B cell (primary cell): ENCODE measurements at regions not wholly inside any gene's neighbourhood (a gene's known extent, or its start where the extent isn't known, plus 50 kb on each side); places are given as distances from the start of the nearest gene placed in this dataset.

ENCODE experiments used
- ATAC-seq: fragments of 200-7000 bp; cut with Tn5 transposase; one replicate; pipeline ENCODE4 v1.10.0; 2021; ENCODE audit warnings: low read depth, mild to moderate bottlenecking, moderate number of reproducible peaks, moderate library complexity
- CTCF ChIA-PET: fragments of 350-600 bp; sonication (Branson Sonifier 250); formaldehyde crosslinking; loops from one replicate; lab custom pipeline; 2021; ENCODE audit warnings: antibody characterized with exemption, inconsistent platforms; lab: Charles Lee
- POLR2A ChIA-PET: fragments of 350-600 bp; sonication (Branson Sonifier 250); formaldehyde crosslinking; loops from one replicate; lab custom pipeline; 2021; ENCODE audit warnings: antibody characterized with exemption; lab: Charles Lee
- DNase-seq: peaks from one replicate; pipeline ENCODE4 v3.0.0; 2013
- H2AFZ ChIP-seq: 2 replicates; pipeline ENCODE4 v1.6.1; 2012; ENCODE audit warnings: mild to moderate bottlenecking, low read depth, low read length; ENCODE audit not compliant: insufficient read depth, poor library complexity, severe bottlenecking
- H3K27ac ChIP-seq, 2 donors: 1 replicate in 1 of 2; 2 replicates in 1 of 2; pipeline ENCODE4 v1.5.1; 2012 to 2013; ENCODE audit warnings: low read length in 2 of 2, mild to moderate bottlenecking in 2 of 2, moderate library complexity in 1 of 2
- H3K27me3 ChIP-seq, 4 experiments: fragments of 200-600 bp in 1 of 4; sonication (generic) in 1 of 4; replicated peaks in 1 of 4; 1 replicate in 2 of 4; 2 replicates in 2 of 4; pipeline versions ENCODE4 v1.6.1 to v1.7.0; 2013 to 2016; ENCODE audit warnings: low read length in 3 of 4, mild to moderate bottlenecking in 2 of 4, mixed read lengths in 1 of 4, moderate library complexity in 1 of 4; ENCODE audit not compliant: insufficient read depth in 4 of 4, control insufficient read depth in 3 of 4; ENCODE audit errors: control extremely low read depth in 1 of 4
- H3K36me3 ChIP-seq, 2 experiments: replicated peaks in 1 of 2; 1 replicate in 1 of 2; 2 replicates in 1 of 2; pipeline versions ENCODE4 v1.6.1 to v1.7.1; 2013; ENCODE audit warnings: low read length in 1 of 2; ENCODE audit not compliant: insufficient read depth in 2 of 2, control insufficient read depth in 1 of 2; ENCODE audit errors: control extremely low read depth in 1 of 2, extremely low read depth in 1 of 2
- H3K4me1 ChIP-seq, 2 donors: fragments of 200-600 bp in 1 of 2; sonication (generic) in 1 of 2; 1 replicate in 1 of 2; 2 replicates in 1 of 2; pipeline versions ENCODE4 v1.5.1 to v1.6.1; 2013 to 2017; ENCODE audit warnings: low read length in 2 of 2; ENCODE audit not compliant: control insufficient read depth in 2 of 2, insufficient read depth in 2 of 2
- H3K4me2 ChIP-seq: replicated peaks from 2 replicates; pipeline ENCODE3; 2012; ENCODE audit warnings: mild to moderate bottlenecking, low read depth, low read length; ENCODE audit not compliant: poor library complexity, severe bottlenecking
- H3K4me3 ChIP-seq, 5 experiments: fragments of 200-600 bp in 1 of 5; sonication (generic) in 1 of 5; 1 replicate in 3 of 5; 2 replicates in 2 of 5; pipeline versions ENCODE4 v1.5.1 to v1.7.0; 2011 to 2016; ENCODE audit warnings: low read length in 4 of 5, mild to moderate bottlenecking in 4 of 5, low read depth in 2 of 5, control low read depth in 1 of 5, moderate library complexity in 1 of 5; ENCODE audit not compliant: insufficient read depth in 1 of 5; ENCODE audit errors: control extremely low read depth in 1 of 5, extremely low read depth in 1 of 5
- H3K79me2 ChIP-seq: fragments of 200-600 bp; sonication (generic); one replicate; pipeline ENCODE4 v1.6.0; 2016; ENCODE audit warnings: low read length; ENCODE audit not compliant: control insufficient read depth, insufficient read depth
- H3K9ac ChIP-seq: fragments of 200-600 bp; sonication (generic); 2 replicates; pipeline ENCODE4 v1.6.1; 2017; ENCODE audit warnings: mild to moderate bottlenecking, low read length, moderate library complexity
- H3K9me3 ChIP-seq, 3 donors: one replicate each; pipeline versions ENCODE4 v1.6.1 to v1.7.1; 2013; ENCODE audit warnings: low read length in 2 of 3; ENCODE audit not compliant: control insufficient read depth in 2 of 3, insufficient read depth in 1 of 3; ENCODE audit errors: control extremely low read depth in 1 of 3
- H4K20me1 ChIP-seq: 2 replicates; pipeline ENCODE4 v1.6.0; 2012; ENCODE audit warnings: mild to moderate bottlenecking, low read length; ENCODE audit not compliant: insufficient read depth, control insufficient read depth, poor library complexity, severe bottlenecking
- H3K27ac Mint-ChIP-seq: one replicate; pipeline ENCODE4 v1.8.0; 2021; ENCODE audit warnings: mixed read lengths
- H3K27me3 Mint-ChIP-seq: one replicate; pipeline ENCODE4 v1.8.0; 2021; ENCODE audit warnings: mixed read lengths
- H3K4me1 Mint-ChIP-seq: one replicate; pipeline ENCODE4 v1.8.0; 2021; ENCODE audit warnings: mixed read lengths
- H3K4me3 Mint-ChIP-seq: one replicate; pipeline ENCODE4 v1.8.0; 2021; ENCODE audit warnings: mixed read lengths
- H3K9me3 Mint-ChIP-seq: one replicate; pipeline ENCODE4 v1.8.0; 2022; ENCODE audit warnings: mixed read lengths; ENCODE audit not compliant: insufficient read depth
- CTCF ChIP-seq: fragments of 200-600 bp; IDR thresholded peaks from one replicate; pipeline ENCODE4 v1.8.0; 2022; ENCODE audit warnings: antibody characterized with exemption, mild to moderate bottlenecking
- EZH2 ChIP-seq: IDR thresholded peaks from 2 replicates; pipeline ENCODE4 v1.6.1; 2012; ENCODE audit warnings: borderline replicate concordance, low read depth, mild to moderate bottlenecking, moderate library complexity, low read length; ENCODE audit not compliant: insufficient read depth, poor library complexity, severe bottlenecking
- WGBS: methylation state at CpG from one replicate; pipeline ENCODE4 v1.1.5; 2013; ENCODE audit warnings: missing lambda C conversion rate; ENCODE audit not compliant: insufficient coverage; 5-methylcytosine and 5-hydroxymethylcytosine counted together
- intact Hi-C: fragments of 100-400 bp; cut with micrococcal nuclease; formaldehyde crosslinking; loops from one replicate; pipeline ENCODE4 v1.10.0; 2022

- Mint-ChIP-seq H3K4me3 (no peak overlapping the region), H3K9me3 (no peaks in the 10 kb centered on the region), H3K27me3 (no peaks in the 10 kb centered on the region), H3K27ac (no peak overlapping the region), H3K4me1 (no peaks in the 10 kb centered on the region)
- TF ChIP-seq CTCF (no peak), EZH2 (no peak)
- peaks cover 0 to 13% (median 0%) of the 10 kb centered on the region in 3 donors for H3K9me3 ChIP-seq
- no peaks in the 10 kb centered on the region for H3K4me1 ChIP-seq
- ChIA-PET POLR2A (no interaction called here), CTCF (no interaction called here)
- H4K20me1 ChIP-seq, result no peaks in the 10 kb centered on the region
- H3K36me3 ChIP-seq, result no peaks in the 10 kb centered on the region
- DNase-seq (no peak), ATAC-seq (no peak)
- H3K79me2 ChIP-seq, result no peaks in the 10 kb centered on the region
- H3K9ac ChIP-seq, result no peak overlapping the region
- no peak overlapping the region for H3K27ac ChIP-seq
- no peak overlapping the region for H3K4me2 ChIP-seq
- no peak overlapping the region for H3K4me3 ChIP-seq
- intact Hi-C loops, result no loop called here
- no peak overlapping the region for H2AFZ ChIP-seq
- WGBS, result no CpG with 5 or more reads among the region's 2 CpGs
- no peaks in the 10 kb centered on the region for H3K27me3 ChIP-seq
Observed at GRCh38 chr6:147710890-147711289, 202.4 kb downstream of the SAMD5 start.

- H3K4me1 ChIP-seq, result no peaks in the 10 kb centered on the region
- Mint-ChIP-seq H3K4me1 (no peaks in the 10 kb centered on the region), H3K27ac (no peak overlapping the region), H3K9me3 (no peaks in the 10 kb centered on the region), H3K27me3 (no peaks in the 10 kb centered on the region), H3K4me3 (no peak overlapping the region)
- intact Hi-C loops, result no loop called here
- no peaks in the 10 kb centered on the region for H3K36me3 ChIP-seq
- no peak for ATAC-seq
- POLR2A ChIA-PET, result no interaction called here
- no peaks in the 10 kb centered on the region for H4K20me1 ChIP-seq
- DNase-seq, result no peak
- peaks cover 0 to 15% (median 0%) of the 10 kb centered on the region in 3 donors for H3K9me3 ChIP-seq
- no CpG with 5 or more reads among the region's 4 CpGs for WGBS
- H3K4me2 ChIP-seq, result no peak overlapping the region
- CTCF ChIA-PET, result no interaction called here
- TF ChIP-seq EZH2 (no peak), CTCF (no peak)
- H2AFZ ChIP-seq, result no peak overlapping the region
- H3K9ac ChIP-seq, result no peak overlapping the region
- H3K27ac ChIP-seq, result no peak overlapping the region
- H3K79me2 ChIP-seq, result no peaks in the 10 kb centered on the region
- H3K4me3 ChIP-seq, result no peak overlapping the region
- H3K27me3 ChIP-seq, result no peaks in the 10 kb centered on the region
Observed at GRCh38 chr6:147711476-147711875, 203.0 kb downstream of the SAMD5 start.
